AG09309 (cell line): ENCODE measurements at regions not wholly inside any gene's neighbourhood (a gene's known extent, or its start where the extent isn't known, plus 50 kb on each side); places are given as distances from the start of the nearest gene placed in this dataset.
A peak's percentile ranks its signal among the peaks of the same experiment; 100 is the strongest.

Source experiments
- DNase-seq: peaks from one replicate; pipeline ENCODE4 v3.0.0-alpha.2; 2010; ENCODE audit warnings: low read depth
- H3K4me3 ChIP-seq: 2 replicates; pipeline ENCODE4 v1.5.1; 2011; ENCODE audit warnings: mild to moderate bottlenecking, low read depth, low read length, moderate library complexity; ENCODE audit not compliant: control insufficient read depth
- CTCF ChIP-seq: IDR thresholded peaks from 2 replicates; pipeline ENCODE4 v1.5.1; 2011; ENCODE audit warnings: mild to moderate bottlenecking, low read depth, low read length, inconsistent platforms; ENCODE audit not compliant: insufficient read depth, control insufficient read depth; ENCODE audit errors: missing control alignments

- DNase-seq = peak; percentile 64
- no peak overlapping the region for H3K4me3 ChIP-seq
- TF ChIP-seq CTCF = no peak
Measured at GRCh38 chr5:58259685-58260152, 200.2 kb downstream of the PLK2 start.

GRCh38 chr5:58258984-58259684, 200.8 kb downstream of the PLK2 start:
- DNase-seq = no peak
- H3K4me3 ChIP-seq = no peak overlapping the region
- no peak for TF ChIP-seq CTCF

- DNase-seq = no peak
- no peak for TF ChIP-seq CTCF
- no peak overlapping the region for H3K4me3 ChIP-seq
Measured at GRCh38 chr5:58255970-58256369, 203.9 kb downstream of the PLK2 start.

- no peak for TF ChIP-seq CTCF
- H3K4me3 ChIP-seq = no peak overlapping the region
- DNase-seq = no peak
Measured at GRCh38 chr5:58255386-58255785, 204.5 kb downstream of the PLK2 start.

- TF ChIP-seq CTCF = no peak
- no peak overlapping the region for H3K4me3 ChIP-seq
- DNase-seq = no peak
Measured at GRCh38 chr5:58248221-58248620, 211.7 kb downstream of the PLK2 start.

- no peak for TF ChIP-seq CTCF
- DNase-seq = no peak
- no peak overlapping the region for H3K4me3 ChIP-seq
Measured at GRCh38 chr5:58246461-58246944, 213.4 kb downstream of the PLK2 start.
